Stomach (tissue), 8 donors: ENCODE measurements at regions not wholly inside any gene's neighbourhood (a gene's known extent, or its start where the extent isn't known, plus 50 kb on each side); places are given as distances from the start of the nearest gene placed in this dataset.

Source experiments
- DNase-seq, 2 donors: peaks; one replicate each; pipeline versions ENCODE4 v3.0.0 to v3.0.0-alpha.2; 2013 to 2019
- H3K27ac ChIP-seq, 5 donors: fragments of 200-600 bp in 4 of 5; sonication (generic) in 4 of 5; one replicate each; pipeline ENCODE4 v1.5.1; 2013 to 2019; ENCODE audit warnings: mild to moderate bottlenecking in 1 of 5, moderate library complexity in 1 of 5
- H3K27me3 ChIP-seq, 3 donors: fragments of 200-600 bp; sonication (generic); one replicate each; pipeline ENCODE4 v1.5.1; 2017 to 2019; ENCODE audit warnings: mixed run types in 1 of 3
- H3K36me3 ChIP-seq, 4 donors: fragments of 200-600 bp; sonication (generic); 1 replicate in 3 of 4; 2 replicates in 1 of 4; pipeline ENCODE4 v1.5.1; 2016 to 2019
- H3K4me1 ChIP-seq, 4 donors: fragments of 200-600 bp; sonication (generic); one replicate each; pipeline ENCODE4 v1.5.1; 2016 to 2019
- H3K4me3 ChIP-seq, 4 donors: fragments of 200-600 bp; sonication (generic) in 3 of 4; one replicate each; pipeline ENCODE4 v1.5.1; 2016 to 2019; ENCODE audit warnings: mild to moderate bottlenecking in 1 of 4
- H3K9me3 ChIP-seq, 4 donors: fragments of 200-600 bp; sonication (generic); one replicate each; pipeline ENCODE4 v1.5.1; 2016 to 2019
- CTCF ChIP-seq, 7 experiments: fragments of 450-650 bp in 4 of 7; fragments of 200-600 bp in 3 of 7; sonication (generic) in 3 of 7; IDR thresholded peaks; one replicate each; pipeline ENCODE4 v1.5.1; 2016 to 2019; ENCODE audit warnings: antibody characterized with exemption in 7 of 7, control low read depth in 2 of 7, mild to moderate bottlenecking in 1 of 7
- EP300 ChIP-seq: sonication (generic); formaldehyde crosslinking; IDR thresholded peaks from one replicate; pipeline ENCODE4 v1.6.1; 2017; ENCODE audit warnings: antibody characterized with exemption
- POLR2A ChIP-seq, 4 donors: fragments of 450-650 bp; IDR thresholded peaks; one replicate each; pipeline ENCODE4 v1.6.1; 2016; ENCODE audit warnings: antibody characterized with exemption in 4 of 4, control low read depth in 2 of 4, mild to moderate bottlenecking in 1 of 4, moderate library complexity in 1 of 4
- POLR2AphosphoS5 ChIP-seq, 3 donors: sonication (generic); formaldehyde crosslinking; IDR thresholded peaks; one replicate each; pipeline ENCODE4 v1.6.1; 2016; ENCODE audit warnings: antibody characterized with exemption in 3 of 3
- WGBS, 5 donors: extraction: QIAGEN DNeasy Blood & Tissue Kit in 3 of 5; methylation state at CpG; one replicate each; pipeline versions ENCODE4 v1.1.5 to v1.1.7; 2013 to 2018; 5-methylcytosine and 5-hydroxymethylcytosine counted together
- intact Hi-C: fragments of 100-400 bp; cut with DNase I; formaldehyde crosslinking; loops from one replicate; pipeline ENCODE4 v1.15.1; 2023; ENCODE audit warnings: low total_unique reads
- donor health status: healthy with polysubstance abuse.
- donor health status: Bipolar disorder and iron deficiency.
- donor health status: healthy.

DNA sequence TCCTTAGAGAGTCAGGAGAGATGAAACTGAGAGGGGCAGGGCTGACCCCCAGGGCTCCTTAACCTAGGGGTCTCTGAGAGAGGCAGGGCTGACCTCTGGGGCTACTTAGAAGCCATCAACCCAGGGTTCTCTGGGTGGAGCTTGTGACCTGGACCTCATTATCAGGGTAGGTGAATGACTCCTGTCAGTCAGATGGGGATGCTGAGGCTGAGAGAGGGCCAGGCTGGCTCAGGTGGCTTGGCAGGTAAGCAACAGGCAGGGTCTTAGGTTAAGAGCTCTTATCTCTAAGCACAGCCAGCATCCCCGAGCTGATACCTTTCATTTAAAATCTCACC is 160.9 kb downstream of the PTPRU start:
- 9 to 39% (median 17%) methylated on average over 1 of the region's 1 CpG for WGBS, 5 donors
- no peaks in the 10 kb centered on the region for H3K4me1 ChIP-seq

DNA sequence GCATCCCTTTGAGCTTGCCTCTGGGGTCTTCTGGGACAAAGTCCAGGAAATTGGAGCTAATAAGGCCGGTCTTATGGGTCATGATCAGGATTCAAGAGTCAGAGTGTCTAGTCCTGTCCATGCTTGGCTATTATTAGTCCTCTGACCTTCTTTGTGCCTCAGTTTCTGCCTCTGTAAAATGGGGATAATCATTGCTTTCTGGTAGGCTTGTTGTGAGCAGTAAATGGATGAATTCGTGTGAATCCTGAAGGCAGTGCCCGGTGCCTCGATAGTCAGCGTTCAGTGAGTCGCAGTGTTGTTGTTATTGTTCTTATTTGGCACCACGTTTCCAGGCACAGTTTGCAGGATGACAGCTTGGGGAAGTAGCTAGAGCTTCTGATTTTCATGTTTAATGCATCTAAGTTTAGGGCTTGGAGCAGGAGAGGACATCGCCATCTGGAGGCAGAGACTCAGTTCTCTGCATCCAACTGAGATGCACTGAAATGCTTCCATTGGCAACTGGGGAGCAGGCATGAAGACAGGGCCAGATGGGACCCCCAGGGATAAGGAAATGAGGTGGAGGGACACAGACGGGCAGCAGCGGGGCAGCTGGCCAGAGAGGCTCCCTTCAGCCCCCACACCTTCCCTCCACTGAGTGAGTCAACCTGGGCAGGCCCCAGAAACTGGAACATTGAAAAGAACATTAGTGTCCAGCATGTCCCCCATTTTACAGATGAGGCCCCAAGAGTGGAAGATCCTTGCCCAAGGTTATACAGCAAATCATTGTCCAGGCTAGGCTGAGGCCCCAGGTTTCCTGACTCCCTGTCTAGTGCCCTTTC is 160.3 kb downstream of the PTPRU start:
- Histone ChIP-seq H3K4me1 (no peaks in the 10 kb centered on the region), H3K4me3 (no peak overlapping the region), H3K36me3 (no peaks in the 10 kb centered on the region), H3K27ac (no peak overlapping the region), H3K27me3 (peaks cover 0 to 43% (median 1%) of the 10 kb centered on the region in 3 donors), H3K9me3 (peaks cover 0 to 15% (median 13%) of the 10 kb centered on the region in 4 donors)
- intact Hi-C loops = no loop called here
- 63 to 76% (median 75%) methylated on average over 10 of the region's 10 CpGs for WGBS, 5 donors
- DNase-seq = peak in 1 of 2 donors; percentile 44
- TF ChIP-seq EP300 = no peak
- no peak for TF ChIP-seq POLR2A (IDR thresholded peaks at IDR 0.05)
- TF ChIP-seq CTCF (IDR thresholded peaks at IDR 0.05) = no peak
- TF ChIP-seq POLR2AphosphoS5 (IDR thresholded peaks at IDR 0.05) = no peak

More for the DNA sequence above, 160.9 kb downstream of the PTPRU start:
- intact Hi-C loops = no loop called here
- peaks cover 0 to 37% (median 0%) of the 10 kb centered on the region in 3 donors for H3K27me3 ChIP-seq
- no peak overlapping the region for H3K27ac ChIP-seq
- no peaks in the 10 kb centered on the region for H3K36me3 ChIP-seq
- TF ChIP-seq POLR2AphosphoS5 (IDR thresholded peaks at IDR 0.05) (no peak), CTCF (IDR thresholded peaks at IDR 0.05) (no peak), POLR2A (IDR thresholded peaks at IDR 0.05) (no peak), EP300 (no peak)
- H3K9me3 ChIP-seq = peaks cover 0 to 15% (median 13%) of the 10 kb centered on the region in 4 donors
- no peak for DNase-seq
- H3K4me3 ChIP-seq = no peak overlapping the region

GRCh38 chr1:29395736-29396437 is 159.6 kb downstream of the PTPRU start:
- intact Hi-C loops = no loop called here
- TF ChIP-seq CTCF (IDR thresholded peaks at IDR 0.05) = no peak
- no peak for TF ChIP-seq EP300
- no peak for TF ChIP-seq POLR2A (IDR thresholded peaks at IDR 0.05)
- no peak for TF ChIP-seq POLR2AphosphoS5 (IDR thresholded peaks at IDR 0.05)
- WGBS, 5 donors = 39 to 49% (median 43%) methylated on average over 4 to 5 of the region's 5 CpGs
- Histone ChIP-seq H3K27me3 (peaks cover 0 to 50% (median 6%) of the 10 kb centered on the region in 3 donors), H3K36me3 (no peaks in the 10 kb centered on the region), H3K4me3 (no peak overlapping the region), H3K9me3 (peaks cover 0 to 15% (median 13%) of the 10 kb centered on the region in 4 donors), H3K27ac (no peak overlapping the region), H3K4me1 (no peaks in the 10 kb centered on the region)
- no peak for DNase-seq

DNA sequence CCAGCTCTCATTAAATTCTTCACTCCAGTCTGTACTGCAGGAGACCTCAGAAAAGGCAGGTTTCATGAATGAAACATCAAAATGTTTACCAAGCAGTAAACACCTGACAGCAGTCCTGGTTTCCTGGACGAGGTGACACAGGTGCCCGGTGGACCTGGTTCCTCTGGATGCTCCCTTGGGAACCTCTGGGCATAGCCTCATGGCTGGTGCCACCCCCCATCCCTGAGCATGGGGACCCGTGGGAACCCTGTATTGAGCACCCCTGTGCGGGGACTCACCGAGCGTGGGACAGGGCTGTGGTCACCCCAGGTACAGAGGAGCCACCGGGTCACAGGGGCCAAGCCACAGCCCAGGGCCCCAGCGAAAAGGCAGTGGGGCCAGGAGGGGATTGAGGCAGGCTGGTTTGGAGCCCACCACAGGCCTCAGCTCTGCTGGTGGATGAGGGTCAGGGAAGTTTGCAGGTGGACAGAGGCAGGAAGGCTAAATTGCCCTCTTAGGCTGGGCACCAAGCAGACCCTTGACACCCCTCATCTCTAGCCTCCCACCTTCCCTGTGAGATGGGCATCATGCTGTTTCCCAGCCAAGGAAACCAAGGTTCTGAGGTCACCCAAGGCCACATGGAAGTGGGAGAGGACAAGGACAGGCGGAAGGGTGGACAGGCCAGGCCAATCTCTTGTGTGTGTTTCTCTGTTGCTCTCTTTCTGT is 158.4 kb downstream of the PTPRU start:
- Histone ChIP-seq H3K4me1 (no peaks in the 10 kb centered on the region), H3K27me3 (peaks cover 0 to 61% (median 10%) of the 10 kb centered on the region in 3 donors), H3K27ac (no peak overlapping the region), H3K36me3 (no peaks in the 10 kb centered on the region), H3K9me3 (peaks cover 0 to 9% (median 8%) of the 10 kb centered on the region in 4 donors), H3K4me3 (no peak overlapping the region)
- 71 to 84% (median 78%) methylated on average over 8 to 9 of the region's 9 CpGs for WGBS, 5 donors
- TF ChIP-seq CTCF (IDR thresholded peaks at IDR 0.05) (no peak), POLR2A (IDR thresholded peaks at IDR 0.05) (no peak), POLR2AphosphoS5 (IDR thresholded peaks at IDR 0.05) (no peak), EP300 (no peak)
- intact Hi-C loops = no loop called here
- no peak for DNase-seq
